ENCODE measurements at regions not wholly inside any gene's neighbourhood (a gene's known extent, or its start where the extent isn't known, plus 50 kb on each side); places are given as distances from the start of the nearest gene placed in this dataset.
"Not testable (repeated sequence)": the region's sequence is repeated elsewhere in the genome, so short reads cannot be mapped to it uniquely, and the experiment has no call there.

DNA sequence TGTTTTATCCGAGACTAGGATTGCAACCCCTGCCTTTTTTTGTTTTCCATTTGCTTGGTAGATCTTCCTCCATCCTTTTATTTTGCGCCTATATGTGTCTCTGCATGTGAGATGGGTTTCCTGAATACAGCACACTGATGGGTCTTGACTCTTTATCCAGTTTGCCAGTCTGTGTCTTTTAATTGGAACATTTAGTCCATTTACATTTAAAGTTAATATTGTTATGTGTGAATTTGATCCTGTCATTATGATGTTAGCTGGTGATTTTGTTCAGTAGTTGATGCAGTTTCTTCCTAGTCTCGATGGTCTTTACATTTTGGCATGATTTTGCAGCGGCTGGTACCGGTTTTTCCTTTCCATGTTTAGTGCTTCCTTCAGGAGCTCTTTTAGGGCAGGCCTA lies 216.2 kb downstream of the FZD1 start:
- TF ChIP-seq POLR2A (IDR thresholded peaks at IDR 0.05): not testable (repeated sequence)
- TF ChIP-seq, protein P1, sequence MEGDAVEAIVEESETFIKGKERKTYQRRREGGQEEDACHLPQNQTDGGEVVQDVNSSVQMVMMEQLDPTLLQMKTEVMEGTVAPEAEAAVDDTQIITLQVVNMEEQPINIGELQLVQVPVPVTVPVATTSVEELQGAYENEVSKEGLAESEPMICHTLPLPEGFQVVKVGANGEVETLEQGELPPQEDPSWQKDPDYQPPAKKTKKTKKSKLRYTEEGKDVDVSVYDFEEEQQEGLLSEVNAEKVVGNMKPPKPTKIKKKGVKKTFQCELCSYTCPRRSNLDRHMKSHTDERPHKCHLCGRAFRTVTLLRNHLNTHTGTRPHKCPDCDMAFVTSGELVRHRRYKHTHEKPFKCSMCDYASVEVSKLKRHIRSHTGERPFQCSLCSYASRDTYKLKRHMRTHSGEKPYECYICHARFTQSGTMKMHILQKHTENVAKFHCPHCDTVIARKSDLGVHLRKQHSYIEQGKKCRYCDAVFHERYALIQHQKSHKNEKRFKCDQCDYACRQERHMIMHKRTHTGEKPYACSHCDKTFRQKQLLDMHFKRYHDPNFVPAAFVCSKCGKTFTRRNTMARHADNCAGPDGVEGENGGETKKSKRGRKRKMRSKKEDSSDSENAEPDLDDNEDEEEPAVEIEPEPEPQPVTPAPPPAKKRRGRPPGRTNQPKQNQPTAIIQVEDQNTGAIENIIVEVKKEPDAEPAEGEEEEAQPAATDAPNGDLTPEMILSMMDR (IDR thresholded peaks at IDR 0.05): not testable (repeated sequence)
